Astrocyte (in vitro differentiated cells and primary cell): ENCODE measurements at regions not wholly inside any gene's neighbourhood (a gene's known extent, or its start where the extent isn't known, plus 50 kb on each side); places are given as distances from the start of the nearest gene placed in this dataset.

ENCODE experiments used
- DNase-seq: peaks from one replicate; pipeline ENCODE4 v3.0.0-alpha.2; 2010; ENCODE audit warnings: low read depth
- FAIRE-seq: peaks from 2 replicates; lab custom pipeline; 2011; peaks lifted over from hg19 to GRCh38; lab: Jason Lieb, UNC
- H2AFZ ChIP-seq: 2 replicates; pipeline ENCODE4 v1.6.0; 2012; ENCODE audit warnings: low read depth, low read length, inconsistent platforms
- H3K27ac ChIP-seq: 2 replicates; pipeline ENCODE4 v1.5.1; 2011; ENCODE audit warnings: low read depth, low read length, inconsistent platforms
- H3K27me3 ChIP-seq: 2 replicates; pipeline ENCODE4 v1.6.0; 2011; ENCODE audit warnings: low read length, inconsistent platforms; ENCODE audit not compliant: insufficient read depth
- H3K36me3 ChIP-seq: 2 replicates; pipeline ENCODE4 v1.5.1; 2011; ENCODE audit warnings: low read length, inconsistent platforms; ENCODE audit not compliant: insufficient read depth
- H3K4me1 ChIP-seq: 2 replicates; pipeline ENCODE4 v1.5.1; 2011; ENCODE audit warnings: low read length, inconsistent platforms; ENCODE audit not compliant: insufficient read depth
- H3K4me2 ChIP-seq: 2 replicates; pipeline ENCODE4 v1.6.0; 2012; ENCODE audit warnings: low read length, inconsistent platforms
- H3K4me3 ChIP-seq: 2 replicates; pipeline ENCODE4 v1.5.1; 2011; ENCODE audit warnings: low read depth, mild to moderate bottlenecking, low read length, inconsistent platforms; ENCODE audit not compliant: insufficient read depth
- H3K79me2 ChIP-seq: 2 replicates; pipeline ENCODE4 v1.6.0; 2012; ENCODE audit warnings: mild to moderate bottlenecking, low read length, inconsistent platforms; ENCODE audit not compliant: insufficient read depth
- H3K9ac ChIP-seq: 2 replicates; pipeline ENCODE4 v1.6.0; 2012; ENCODE audit warnings: mild to moderate bottlenecking, low read length, inconsistent platforms
- H3K9me3 ChIP-seq: 2 replicates; pipeline ENCODE4 v1.5.1; 2012; ENCODE audit warnings: low read depth, mild to moderate bottlenecking, low read length, inconsistent platforms; ENCODE audit not compliant: insufficient read depth
- H4K20me1 ChIP-seq: 2 replicates; pipeline ENCODE4 v1.6.0; 2012; ENCODE audit warnings: low read length, inconsistent platforms; ENCODE audit not compliant: insufficient read depth
- H3K27ac Mint-ChIP-seq: one replicate; pipeline ENCODE4 v1.8.0; 2021; ENCODE audit warnings: mild to moderate bottlenecking, mixed read lengths; ENCODE audit not compliant: unreplicated experiment
- H3K27me3 Mint-ChIP-seq: one replicate; pipeline ENCODE4 v1.8.0; 2021; ENCODE audit warnings: low read depth, mixed read lengths; ENCODE audit not compliant: unreplicated experiment
- H3K36me3 Mint-ChIP-seq: one replicate; pipeline ENCODE4 v1.8.0; 2021; ENCODE audit warnings: low read depth, mixed read lengths; ENCODE audit not compliant: unreplicated experiment
- H3K4me1 Mint-ChIP-seq: one replicate; pipeline ENCODE4 v1.8.0; 2021; ENCODE audit warnings: low read depth, mixed read lengths; ENCODE audit not compliant: unreplicated experiment
- H3K4me3 Mint-ChIP-seq: one replicate; pipeline ENCODE4 v1.8.0; 2021; ENCODE audit warnings: mild to moderate bottlenecking, moderate library complexity, mixed read lengths; ENCODE audit not compliant: unreplicated experiment
- H3K9me3 Mint-ChIP-seq: one replicate; pipeline ENCODE4 v1.8.0; 2021; ENCODE audit warnings: mild to moderate bottlenecking, mixed read lengths; ENCODE audit not compliant: unreplicated experiment
- EZH2 ChIP-seq: IDR thresholded peaks from 2 replicates; pipeline ENCODE4 v1.6.1; 2012; ENCODE audit warnings: mild to moderate bottlenecking, low read length, inconsistent platforms; ENCODE audit not compliant: insufficient read depth
- TF ChIP-seq, protein P1 (sequence below): IDR thresholded peaks from 2 replicates; pipeline ENCODE4 v1.5.1; 2011; ENCODE audit warnings: low read depth, mild to moderate bottlenecking, inconsistent platforms, low read length, moderate library complexity; ENCODE audit not compliant: insufficient read depth

DNA sequence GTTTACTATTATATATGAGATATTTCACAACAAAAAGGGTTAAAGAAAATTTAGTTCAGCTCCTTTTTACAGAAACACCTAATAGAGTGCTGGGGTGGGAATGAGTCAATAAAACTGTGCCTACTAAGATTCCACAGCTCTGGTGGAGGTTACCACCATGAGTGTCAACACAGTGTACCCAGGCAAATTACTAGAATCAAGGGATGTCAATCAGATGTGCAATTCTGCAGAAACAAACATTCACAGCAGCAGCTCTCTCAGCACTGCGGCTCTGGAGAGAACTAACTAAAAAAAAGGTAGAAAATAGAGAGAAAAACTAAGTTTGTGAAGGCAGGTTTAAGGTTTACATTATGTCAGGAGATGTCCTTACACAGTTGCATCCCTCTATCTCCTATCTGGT, 1313.0 kb downstream of the MAT2B start:
- H3K4me3 Mint-ChIP-seq, result no peak overlapping the region
- H3K4me2 ChIP-seq, result no peak overlapping the region
- no peaks in the 10 kb centered on the region for H3K9me3 ChIP-seq
- no peak for DNase-seq
- no peaks in the 10 kb centered on the region for H3K27me3 Mint-ChIP-seq
- no peaks in the 10 kb centered on the region for H3K79me2 ChIP-seq
- H3K9me3 Mint-ChIP-seq, result no peaks in the 10 kb centered on the region
- H3K4me1 ChIP-seq, result no peaks in the 10 kb centered on the region
- H2AFZ ChIP-seq, result no peak overlapping the region
- no peak overlapping the region for H3K4me3 ChIP-seq
- FAIRE-seq, result no peak
- no peaks in the 10 kb centered on the region for H3K27me3 ChIP-seq
- H3K36me3 ChIP-seq, result no peaks in the 10 kb centered on the region
- H3K9ac ChIP-seq, result no peak overlapping the region
- H3K36me3 Mint-ChIP-seq, result no peaks in the 10 kb centered on the region
- H4K20me1 ChIP-seq, result no peaks in the 10 kb centered on the region
- H3K27ac ChIP-seq, result no peak overlapping the region
- no peak overlapping the region for H3K27ac Mint-ChIP-seq
- no peak for TF ChIP-seq EZH2
- TF ChIP-seq, protein P1, sequence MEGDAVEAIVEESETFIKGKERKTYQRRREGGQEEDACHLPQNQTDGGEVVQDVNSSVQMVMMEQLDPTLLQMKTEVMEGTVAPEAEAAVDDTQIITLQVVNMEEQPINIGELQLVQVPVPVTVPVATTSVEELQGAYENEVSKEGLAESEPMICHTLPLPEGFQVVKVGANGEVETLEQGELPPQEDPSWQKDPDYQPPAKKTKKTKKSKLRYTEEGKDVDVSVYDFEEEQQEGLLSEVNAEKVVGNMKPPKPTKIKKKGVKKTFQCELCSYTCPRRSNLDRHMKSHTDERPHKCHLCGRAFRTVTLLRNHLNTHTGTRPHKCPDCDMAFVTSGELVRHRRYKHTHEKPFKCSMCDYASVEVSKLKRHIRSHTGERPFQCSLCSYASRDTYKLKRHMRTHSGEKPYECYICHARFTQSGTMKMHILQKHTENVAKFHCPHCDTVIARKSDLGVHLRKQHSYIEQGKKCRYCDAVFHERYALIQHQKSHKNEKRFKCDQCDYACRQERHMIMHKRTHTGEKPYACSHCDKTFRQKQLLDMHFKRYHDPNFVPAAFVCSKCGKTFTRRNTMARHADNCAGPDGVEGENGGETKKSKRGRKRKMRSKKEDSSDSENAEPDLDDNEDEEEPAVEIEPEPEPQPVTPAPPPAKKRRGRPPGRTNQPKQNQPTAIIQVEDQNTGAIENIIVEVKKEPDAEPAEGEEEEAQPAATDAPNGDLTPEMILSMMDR, result no peak
- H3K4me1 Mint-ChIP-seq, result no peaks in the 10 kb centered on the region

DNA sequence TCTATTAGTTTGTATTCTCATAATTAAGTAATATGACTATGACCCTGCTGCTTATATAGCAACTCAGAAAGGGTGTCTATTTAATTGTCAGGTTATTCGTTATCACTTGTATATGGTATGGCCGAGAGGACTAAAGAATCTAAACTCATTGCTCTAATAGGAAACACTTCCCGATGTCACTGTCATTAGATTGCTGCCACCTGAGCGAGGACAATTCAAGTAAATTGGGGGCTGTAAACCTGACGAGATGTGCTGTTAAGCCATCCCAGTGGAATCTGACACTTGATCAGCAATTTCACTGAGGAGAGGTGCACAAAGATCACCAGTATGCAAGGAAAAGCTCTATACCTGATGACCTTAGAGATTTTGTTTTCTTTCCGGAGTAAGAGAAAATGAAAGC, 1319.3 kb downstream of the MAT2B start:
- Mint-ChIP-seq H3K36me3 (no peaks in the 10 kb centered on the region), H3K4me1 (no peaks in the 10 kb centered on the region), H3K9me3 (no peaks in the 10 kb centered on the region), H3K27ac (no peak overlapping the region), H3K4me3 (no peak overlapping the region), H3K27me3 (no peaks in the 10 kb centered on the region)
- Histone ChIP-seq H3K9ac (no peak overlapping the region), H3K4me1 (no peaks in the 10 kb centered on the region), H3K9me3 (no peaks in the 10 kb centered on the region), H3K36me3 (no peaks in the 10 kb centered on the region), H4K20me1 (no peaks in the 10 kb centered on the region), H3K4me2 (no peak overlapping the region), H3K4me3 (no peak overlapping the region), H2AFZ (no peak overlapping the region), H3K27ac (no peak overlapping the region), H3K79me2 (no peaks in the 10 kb centered on the region), H3K27me3 (no peaks in the 10 kb centered on the region)
- DNase-seq (no peak), FAIRE-seq (no peak)
- TF ChIP-seq EZH2, result no peak
- TF ChIP-seq, protein P1, result no peak

DNA sequence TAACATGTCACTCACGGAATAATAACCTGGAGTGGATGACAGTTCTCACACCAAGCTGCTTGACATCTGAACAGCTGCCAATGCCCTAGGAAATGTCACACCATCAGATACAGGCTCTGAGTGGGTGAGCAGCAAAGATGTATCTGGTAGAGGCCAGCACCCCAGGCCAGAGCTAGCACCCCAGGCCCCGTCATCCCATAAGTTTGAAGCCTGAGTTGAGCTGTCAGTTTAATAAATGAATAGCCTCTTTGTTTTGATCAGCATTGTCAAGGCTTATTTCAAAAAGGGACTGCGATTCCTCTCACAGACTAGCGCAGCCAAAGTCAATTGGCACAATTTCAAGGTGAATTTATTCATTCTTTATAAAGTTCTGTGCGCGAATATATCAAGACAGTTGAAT, 1327.1 kb downstream of the MAT2B start:
- no peak overlapping the region for H3K4me2 ChIP-seq
- H3K27ac ChIP-seq, result no peak overlapping the region
- H3K79me2 ChIP-seq, result no peaks in the 10 kb centered on the region
- no peak overlapping the region for H3K4me3 ChIP-seq
- no peaks in the 10 kb centered on the region for H3K36me3 ChIP-seq
- H3K27ac Mint-ChIP-seq, result no peak overlapping the region
- no peak overlapping the region for H3K9ac ChIP-seq
- no peaks in the 10 kb centered on the region for H3K27me3 ChIP-seq
- H3K4me1 Mint-ChIP-seq, result no peaks in the 10 kb centered on the region
- no peaks in the 10 kb centered on the region for H3K36me3 Mint-ChIP-seq
- no peaks in the 10 kb centered on the region for H3K4me1 ChIP-seq
- no peak for DNase-seq
- no peaks in the 10 kb centered on the region for H3K9me3 ChIP-seq
- H3K9me3 Mint-ChIP-seq, result no peaks in the 10 kb centered on the region
- no peak overlapping the region for H3K4me3 Mint-ChIP-seq
- H3K27me3 Mint-ChIP-seq, result no peaks in the 10 kb centered on the region
- TF ChIP-seq EZH2, result no peak
- TF ChIP-seq, protein P1, result no peak
- H2AFZ ChIP-seq, result no peak overlapping the region
- H4K20me1 ChIP-seq, result no peaks in the 10 kb centered on the region
- no peak for FAIRE-seq
